Endodermal cell (in vitro differentiated cells): ENCODE measurements at regions not wholly inside any gene's neighbourhood (a gene's known extent, or its start where the extent isn't known, plus 50 kb on each side); places are given as distances from the start of the nearest gene placed in this dataset.

Experiments
- DNase-seq: peaks from one replicate; pipeline ENCODE4 v3.0.0-alpha.2; 2017
- H3K27ac ChIP-seq: 2 replicates; pipeline ENCODE4 v1.5.1; 2013; ENCODE audit warnings: mild to moderate bottlenecking, low read depth, low read length, moderate library complexity
- H3K27me3 ChIP-seq: 2 replicates; pipeline ENCODE4 v1.6.1; 2013; ENCODE audit warnings: mild to moderate bottlenecking, low read length, moderate library complexity; ENCODE audit not compliant: insufficient read depth, control insufficient read depth, poor library complexity, severe bottlenecking
- H3K36me3 ChIP-seq: 2 replicates; pipeline ENCODE4 v1.7.0; 2013; ENCODE audit warnings: mild to moderate bottlenecking, low read length, moderate library complexity; ENCODE audit not compliant: control insufficient read depth, insufficient read depth
- H3K4me1 ChIP-seq: one replicate; pipeline ENCODE4 v1.7.0; 2013; ENCODE audit warnings: low read length; ENCODE audit not compliant: control insufficient read depth, insufficient read depth
- H3K4me3 ChIP-seq: 2 replicates; pipeline ENCODE4 v1.5.1; 2013; ENCODE audit warnings: mild to moderate bottlenecking, low read length, moderate library complexity
- H3K9ac ChIP-seq: 2 replicates; pipeline ENCODE4 v1.6.1; 2013; ENCODE audit warnings: mild to moderate bottlenecking, low read length, moderate library complexity; ENCODE audit not compliant: poor library complexity, severe bottlenecking; ENCODE audit errors: extremely low read depth
- H3K9me3 ChIP-seq: 2 replicates; pipeline ENCODE4 v1.6.1; 2013; ENCODE audit warnings: mild to moderate bottlenecking, low read length, moderate library complexity; ENCODE audit not compliant: control insufficient read depth
- H3K27ac Mint-ChIP-seq: 2 replicates; pipeline ENCODE4 v1.8.0; 2020; ENCODE audit warnings: mixed read lengths
- H3K27me3 Mint-ChIP-seq: 2 replicates; pipeline ENCODE4 v1.8.0; 2021; ENCODE audit warnings: mild to moderate bottlenecking, mixed read lengths; ENCODE audit not compliant: insufficient read depth
- H3K36me3 Mint-ChIP-seq: 2 replicates; pipeline ENCODE4 v1.8.0; 2020; ENCODE audit warnings: low read depth, mixed read lengths
- H3K4me1 Mint-ChIP-seq: 2 replicates; pipeline ENCODE4 v1.8.0; 2020; ENCODE audit warnings: mixed read lengths
- H3K4me3 Mint-ChIP-seq: 2 replicates; pipeline ENCODE4 v1.8.0; 2020; ENCODE audit warnings: mild to moderate bottlenecking, moderate library complexity, mixed read lengths
- H3K9me3 Mint-ChIP-seq: 2 replicates; pipeline ENCODE4 v1.8.0; 2020; ENCODE audit warnings: mild to moderate bottlenecking, mixed read lengths
- CTCF ChIP-seq: fragments of 200-600 bp; sonication (generic); conservative IDR thresholded peaks from 2 replicates; pipeline ENCODE4 v1.5.0; 2021; ENCODE audit warnings: antibody characterized with exemption, mild to moderate bottlenecking
- WGBS, 2 experiments: methylation state at CpG; one replicate each; pipeline versions ENCODE4 v1.1.5 to v1.1.7; 2013; ENCODE audit warnings: missing lambda C conversion rate in 2 of 2, mixed read lengths in 1 of 2; ENCODE audit not compliant: insufficient coverage in 1 of 2, insufficient read length in 1 of 2; 5-methylcytosine and 5-hydroxymethylcytosine counted together

GRCh38 chr11:70628176-70628854 is 230.0 kb downstream of the CTTN start:
- Histone ChIP-seq H3K4me3 (no peak overlapping the region), H3K27ac (no peak overlapping the region), H3K36me3 (no peaks in the 10 kb centered on the region), H3K9ac (no peak overlapping the region), H3K27me3 (no peaks in the 10 kb centered on the region), H3K4me1 (no peaks in the 10 kb centered on the region), H3K9me3 (no peaks in the 10 kb centered on the region)
- TF ChIP-seq CTCF: no peak
- DNase-seq: no peak
- WGBS, 2 experiments: 95 to 100% methylated on average over 8 to 19 of the region's 19 CpGs
- H3K27me3 Mint-ChIP-seq: no peaks in the 10 kb centered on the region
- no peak overlapping the region for H3K27ac Mint-ChIP-seq
- no peaks in the 10 kb centered on the region for H3K36me3 Mint-ChIP-seq
- H3K9me3 Mint-ChIP-seq: no peaks in the 10 kb centered on the region
- no peak overlapping the region for H3K4me3 Mint-ChIP-seq
- no peaks in the 10 kb centered on the region for H3K4me1 Mint-ChIP-seq

GRCh38 chr11:70628855-70629844 is 230.8 kb downstream of the CTTN start:
- no peak overlapping the region for H3K27ac ChIP-seq
- no peaks in the 10 kb centered on the region for H3K36me3 ChIP-seq
- no peak overlapping the region for H3K9ac ChIP-seq
- TF ChIP-seq CTCF: no peak
- Mint-ChIP-seq H3K27ac (no peak overlapping the region), H3K4me3 (no peak overlapping the region), H3K36me3 (no peaks in the 10 kb centered on the region), H3K4me1 (peaks cover 5% of the 10 kb centered on the region), H3K27me3 (no peaks in the 10 kb centered on the region), H3K9me3 (no peaks in the 10 kb centered on the region)
- DNase-seq: no peak
- H3K4me1 ChIP-seq: no peaks in the 10 kb centered on the region
- H3K9me3 ChIP-seq: no peaks in the 10 kb centered on the region
- WGBS, 2 experiments: 90 to 92% methylated on average over 17 to 30 of the region's 30 CpGs
- no peak overlapping the region for H3K4me3 ChIP-seq
- no peaks in the 10 kb centered on the region for H3K27me3 ChIP-seq

GRCh38 chr11:70630068-70630467 is 231.7 kb downstream of the CTTN start:
- no peak overlapping the region for H3K27ac ChIP-seq
- H3K27ac Mint-ChIP-seq: no peak overlapping the region
- no peaks in the 10 kb centered on the region for H3K36me3 Mint-ChIP-seq
- DNase-seq: no peak
- no peak for TF ChIP-seq CTCF
- H3K9ac ChIP-seq: no peak overlapping the region
- no peak overlapping the region for H3K4me3 Mint-ChIP-seq
- no peaks in the 10 kb centered on the region for H3K27me3 Mint-ChIP-seq
- no peaks in the 10 kb centered on the region for H3K27me3 ChIP-seq
- no peaks in the 10 kb centered on the region for H3K9me3 ChIP-seq
- peaks cover 5% of the 10 kb centered on the region for H3K4me1 Mint-ChIP-seq
- H3K4me3 ChIP-seq: no peak overlapping the region
- no peaks in the 10 kb centered on the region for H3K9me3 Mint-ChIP-seq
- H3K36me3 ChIP-seq: no peaks in the 10 kb centered on the region
- 91 to 100% methylated on average over 7 to 9 of the region's 9 CpGs for WGBS, 2 experiments
- H3K4me1 ChIP-seq: no peaks in the 10 kb centered on the region
